ENCODE measurements at regions not wholly inside any gene's neighbourhood (a gene's known extent, or its start where the extent isn't known, plus 50 kb on each side); places are given as distances from the start of the nearest gene placed in this dataset.

DNA sequence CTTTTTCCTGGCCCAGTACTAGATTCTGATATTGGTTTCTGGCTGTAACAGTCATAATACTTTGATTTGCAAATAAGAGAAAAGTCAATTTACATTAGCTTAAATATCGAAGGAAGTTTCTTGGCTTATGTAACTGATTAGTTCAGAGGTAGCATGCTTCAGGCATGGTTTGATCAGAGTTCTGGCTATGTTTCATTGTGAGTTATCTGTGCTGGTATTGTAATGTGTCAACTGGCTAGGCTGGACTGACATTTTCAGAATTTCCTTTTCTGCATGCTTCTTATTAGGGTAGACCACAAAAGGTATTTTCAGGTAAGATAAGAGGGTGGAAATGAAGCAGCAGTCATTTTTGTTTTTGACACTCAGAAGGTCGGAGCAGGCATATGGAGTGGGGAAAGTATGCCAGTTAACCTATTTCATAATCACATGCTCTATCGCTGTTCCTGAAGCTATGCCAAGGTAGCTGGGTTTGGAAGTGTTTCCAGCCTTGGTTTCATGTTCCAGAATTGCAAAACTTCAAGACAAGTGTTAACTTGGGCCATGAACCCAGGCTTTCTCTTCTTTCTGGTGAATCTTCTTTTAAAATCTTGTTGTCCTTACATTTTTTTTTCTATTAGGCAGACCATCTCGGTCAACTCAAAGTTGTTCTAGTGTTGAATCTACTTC is 244.9 kb downstream of the DHX35 start:
- TF ChIP-seq, protein P1, sequence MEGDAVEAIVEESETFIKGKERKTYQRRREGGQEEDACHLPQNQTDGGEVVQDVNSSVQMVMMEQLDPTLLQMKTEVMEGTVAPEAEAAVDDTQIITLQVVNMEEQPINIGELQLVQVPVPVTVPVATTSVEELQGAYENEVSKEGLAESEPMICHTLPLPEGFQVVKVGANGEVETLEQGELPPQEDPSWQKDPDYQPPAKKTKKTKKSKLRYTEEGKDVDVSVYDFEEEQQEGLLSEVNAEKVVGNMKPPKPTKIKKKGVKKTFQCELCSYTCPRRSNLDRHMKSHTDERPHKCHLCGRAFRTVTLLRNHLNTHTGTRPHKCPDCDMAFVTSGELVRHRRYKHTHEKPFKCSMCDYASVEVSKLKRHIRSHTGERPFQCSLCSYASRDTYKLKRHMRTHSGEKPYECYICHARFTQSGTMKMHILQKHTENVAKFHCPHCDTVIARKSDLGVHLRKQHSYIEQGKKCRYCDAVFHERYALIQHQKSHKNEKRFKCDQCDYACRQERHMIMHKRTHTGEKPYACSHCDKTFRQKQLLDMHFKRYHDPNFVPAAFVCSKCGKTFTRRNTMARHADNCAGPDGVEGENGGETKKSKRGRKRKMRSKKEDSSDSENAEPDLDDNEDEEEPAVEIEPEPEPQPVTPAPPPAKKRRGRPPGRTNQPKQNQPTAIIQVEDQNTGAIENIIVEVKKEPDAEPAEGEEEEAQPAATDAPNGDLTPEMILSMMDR (IDR thresholded peaks at IDR 0.05), result no peak
- no peak for TF ChIP-seq POLR2A (IDR thresholded peaks at IDR 0.05)
- no peak for TF ChIP-seq POLR2AphosphoS5 (IDR thresholded peaks at IDR 0.05)
- TF ChIP-seq EP300 (IDR thresholded peaks at IDR 0.05), result no peak

Data from sigmoid colon (tissue), 4 donors.